HUES6 (cell line): ENCODE measurements at regions not wholly inside any gene's neighbourhood (a gene's known extent, or its start where the extent isn't known, plus 50 kb on each side); places are given as distances from the start of the nearest gene placed in this dataset.
"Not testable (repeated sequence)": the region's sequence is repeated elsewhere in the genome, so short reads cannot be mapped to it uniquely, and the experiment has no call there.

ENCODE experiments used
- H3K27ac ChIP-seq: 2 replicates; pipeline ENCODE4 v1.7.0; 2013; ENCODE audit warnings: low read depth, mild to moderate bottlenecking, low read length, inconsistent platforms
- H3K27me3 ChIP-seq: 2 replicates; pipeline ENCODE4 v1.6.1; 2013; ENCODE audit warnings: low read length; ENCODE audit not compliant: control insufficient read depth, insufficient read depth
- H3K36me3 ChIP-seq: 2 replicates; pipeline ENCODE4 v1.6.1; 2013; ENCODE audit warnings: low read length; ENCODE audit not compliant: control insufficient read depth, insufficient read depth
- H3K4me1 ChIP-seq: 2 replicates; pipeline ENCODE4 v1.6.1; 2013; ENCODE audit warnings: low read length; ENCODE audit not compliant: control insufficient read depth, insufficient read depth
- H3K4me3 ChIP-seq: 2 replicates; pipeline ENCODE4 v1.5.1; 2013; ENCODE audit warnings: low read depth, low read length
- H3K9ac ChIP-seq: one replicate; pipeline ENCODE4 v1.6.1; 2013; ENCODE audit warnings: mild to moderate bottlenecking, low read length
- H3K9me3 ChIP-seq: 2 replicates; pipeline ENCODE4 v1.6.1; 2013; ENCODE audit warnings: low read depth, low read length; ENCODE audit not compliant: control insufficient read depth, insufficient read depth

DNA sequence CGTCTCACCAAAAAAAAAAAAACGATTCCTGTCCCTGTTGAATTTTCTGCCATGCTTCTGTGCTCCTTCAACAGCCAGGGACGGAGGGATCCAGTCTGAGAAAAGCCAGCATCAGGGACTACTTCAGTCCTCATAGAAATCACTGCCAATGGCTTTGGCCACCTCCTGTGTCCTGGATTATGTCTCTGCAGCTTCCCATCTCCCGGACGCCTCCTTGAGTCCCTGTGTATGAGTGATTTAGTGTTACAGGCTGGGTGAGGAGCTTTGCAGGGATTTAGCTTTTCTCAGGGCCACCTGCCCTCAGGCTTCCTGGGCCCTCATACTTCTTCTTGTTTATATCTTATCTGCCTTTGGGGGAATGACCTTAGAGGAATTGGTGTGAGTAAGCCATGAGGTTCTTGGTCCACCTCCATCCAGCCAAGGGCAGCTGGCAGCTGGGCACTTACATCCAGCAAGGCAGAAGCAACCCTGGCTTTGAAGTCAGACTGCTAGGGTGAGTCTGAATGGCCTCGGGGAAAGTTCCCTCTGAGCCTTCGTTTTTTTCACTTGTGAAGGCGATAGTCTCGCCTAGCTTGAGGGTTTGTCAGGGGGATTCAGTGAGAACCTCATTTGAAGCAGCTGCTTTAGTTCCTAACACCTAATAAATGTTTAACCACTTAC, 65.6 kb downstream of the NPIPB11 start:
- not testable (repeated sequence) for H3K9ac ChIP-seq, H3K27ac ChIP-seq

GRCh38 chr16:29340235-29340634, 66.3 kb downstream of the NPIPB11 start:
- not testable (repeated sequence) for H3K4me1 ChIP-seq, H3K27me3 ChIP-seq, H3K9ac ChIP-seq, H3K36me3 ChIP-seq, H3K9me3 ChIP-seq, H3K27ac ChIP-seq, H3K4me3 ChIP-seq

More for the DNA sequence above, 65.6 kb downstream of the NPIPB11 start:
- H3K9me3 ChIP-seq, H3K4me3 ChIP-seq, H3K36me3 ChIP-seq, H3K27me3 ChIP-seq, H3K4me1 ChIP-seq: not testable (repeated sequence)

GRCh38 chr16:29338821-29339700, 67.5 kb downstream of the NPIPB11 start:
- H3K9ac ChIP-seq, H3K27ac ChIP-seq, H3K4me3 ChIP-seq, H3K9me3 ChIP-seq, H3K36me3 ChIP-seq, H3K27me3 ChIP-seq, H3K4me1 ChIP-seq: not testable (repeated sequence)

DNA sequence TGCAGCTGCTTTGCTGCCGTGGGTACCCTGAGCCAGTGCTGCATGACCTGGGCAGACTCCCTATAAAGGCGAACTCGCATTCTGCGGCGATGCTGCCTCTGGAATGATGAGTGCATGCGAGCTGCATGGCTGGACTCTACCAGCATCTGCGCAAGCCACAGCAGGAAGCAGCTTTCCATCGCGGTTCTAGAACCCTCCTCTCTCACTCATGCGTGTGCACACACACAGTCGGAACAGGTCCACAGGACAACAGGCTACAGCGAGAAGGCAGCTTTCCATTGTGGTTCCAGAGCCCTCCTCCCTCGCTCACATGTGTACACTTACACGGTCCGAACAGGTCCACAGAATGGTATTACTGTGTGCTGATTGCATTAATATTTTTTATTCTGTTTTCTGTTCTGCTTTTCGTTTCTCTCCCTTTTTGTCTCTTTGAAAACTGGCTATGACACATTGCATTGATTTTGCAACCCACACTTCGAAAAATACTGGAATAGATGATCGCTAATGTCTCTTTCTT, 69.1 kb downstream of the NPIPB11 start:
- H3K9ac ChIP-seq, H3K9me3 ChIP-seq, H3K27ac ChIP-seq, H3K27me3 ChIP-seq, H3K4me3 ChIP-seq, H3K4me1 ChIP-seq, H3K36me3 ChIP-seq: not testable (repeated sequence)

DNA sequence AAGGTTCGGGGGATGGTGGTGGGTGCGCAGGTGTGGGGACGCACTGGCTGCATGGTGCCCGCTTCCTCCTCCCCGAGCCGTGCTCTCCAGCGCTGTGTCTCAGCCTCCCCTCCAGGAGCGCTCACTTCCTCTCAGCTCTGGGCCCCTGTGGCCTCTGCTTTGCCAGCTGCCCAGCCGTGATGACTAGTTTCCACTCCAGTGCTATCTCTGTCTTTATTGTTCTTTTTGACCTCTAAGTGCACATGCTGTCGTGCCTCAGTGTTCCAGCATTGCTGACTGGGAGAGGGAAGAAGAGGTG, 71.0 kb downstream of the NPIPB11 start:
- not testable (repeated sequence) for H3K9me3 ChIP-seq, H3K4me1 ChIP-seq, H3K4me3 ChIP-seq, H3K36me3 ChIP-seq, H3K9ac ChIP-seq, H3K27me3 ChIP-seq, H3K27ac ChIP-seq

DNA sequence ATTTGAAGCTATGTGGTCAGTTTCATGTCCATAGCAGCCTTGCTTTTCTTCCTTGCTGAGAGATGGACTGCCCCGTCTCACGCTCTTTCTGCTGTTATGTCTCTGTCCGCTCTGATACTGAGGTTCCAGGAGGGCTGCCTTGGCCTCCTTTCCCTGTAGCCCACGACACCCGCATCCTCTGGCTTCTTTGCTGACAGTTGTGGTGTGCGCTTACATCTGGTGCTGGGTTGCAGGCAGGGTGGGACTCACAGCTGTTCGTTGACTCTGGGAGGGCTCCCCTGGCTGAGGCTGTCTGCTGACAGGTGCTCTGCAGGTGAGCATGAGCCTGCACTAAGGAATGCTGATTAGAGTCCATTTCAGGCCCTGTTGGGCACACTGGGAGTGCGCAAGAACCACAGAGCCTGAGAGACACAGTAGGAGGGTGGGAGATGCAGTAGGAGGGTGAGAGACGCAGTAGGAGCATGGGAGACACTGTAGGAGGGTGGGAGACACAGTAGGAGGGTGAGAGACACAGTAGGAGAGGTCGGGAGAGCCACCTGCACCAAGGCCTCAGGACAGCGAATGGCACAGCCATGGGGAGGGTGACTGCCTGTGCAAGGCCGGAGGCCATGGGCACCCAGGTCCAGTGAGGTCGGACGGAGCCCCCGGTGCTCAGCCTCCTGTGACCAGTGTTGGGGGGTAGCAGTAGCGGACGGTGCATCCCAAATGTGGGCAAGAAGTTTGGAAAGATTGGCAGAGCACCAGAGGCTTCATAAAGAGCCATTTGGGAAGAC, 71.5 kb downstream of the NPIPB11 start:
- not testable (repeated sequence) for H3K27ac ChIP-seq, H3K4me1 ChIP-seq, H3K9ac ChIP-seq, H3K9me3 ChIP-seq, H3K4me3 ChIP-seq, H3K36me3 ChIP-seq, H3K27me3 ChIP-seq

GRCh38 chr16:29333492-29334097, 72.9 kb downstream of the NPIPB11 start:
- not testable (repeated sequence) for H3K36me3 ChIP-seq, H3K4me3 ChIP-seq, H3K9ac ChIP-seq, H3K27me3 ChIP-seq, H3K27ac ChIP-seq, H3K4me1 ChIP-seq, H3K9me3 ChIP-seq

GRCh38 chr16:29330623-29331022, 75.9 kb downstream of the NPIPB11 start:
- H3K4me3 ChIP-seq, H3K4me1 ChIP-seq, H3K36me3 ChIP-seq, H3K9ac ChIP-seq, H3K9me3 ChIP-seq, H3K27ac ChIP-seq, H3K27me3 ChIP-seq: not testable (repeated sequence)

DNA sequence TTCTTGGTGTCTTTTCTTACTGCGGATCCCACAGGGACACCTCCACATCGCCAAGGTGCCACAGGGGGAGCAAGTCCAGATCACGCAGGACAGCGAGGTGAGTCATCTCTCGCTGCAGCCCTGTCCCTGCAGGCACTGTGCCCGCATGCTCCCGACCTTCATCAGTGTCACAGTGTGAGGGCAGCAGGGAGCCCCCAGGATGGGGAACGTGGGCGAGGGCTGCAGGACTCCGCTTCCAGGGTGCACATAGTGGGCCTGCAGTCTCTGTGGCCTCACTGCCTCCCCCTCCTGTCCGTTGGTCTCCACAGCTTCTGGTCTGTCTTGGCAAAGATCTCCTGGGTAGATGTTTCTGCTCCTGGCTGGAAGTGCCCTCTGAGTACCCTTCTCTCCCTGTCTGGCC, 78.0 kb downstream of the NPIPB11 start:
- H3K4me3 ChIP-seq, H3K27ac ChIP-seq, H3K27me3 ChIP-seq, H3K9ac ChIP-seq, H3K9me3 ChIP-seq, H3K4me1 ChIP-seq, H3K36me3 ChIP-seq: not testable (repeated sequence)

GRCh38 chr16:29327631-29328408, 78.7 kb downstream of the NPIPB11 start:
- not testable (repeated sequence) for H3K27ac ChIP-seq, H3K36me3 ChIP-seq, H3K9me3 ChIP-seq, H3K4me3 ChIP-seq, H3K4me1 ChIP-seq, H3K27me3 ChIP-seq, H3K9ac ChIP-seq
